ENCODE measurements at regions not wholly inside any gene's neighbourhood (a gene's known extent, or its start where the extent isn't known, plus 50 kb on each side); places are given as distances from the start of the nearest gene placed in this dataset.

DNA sequence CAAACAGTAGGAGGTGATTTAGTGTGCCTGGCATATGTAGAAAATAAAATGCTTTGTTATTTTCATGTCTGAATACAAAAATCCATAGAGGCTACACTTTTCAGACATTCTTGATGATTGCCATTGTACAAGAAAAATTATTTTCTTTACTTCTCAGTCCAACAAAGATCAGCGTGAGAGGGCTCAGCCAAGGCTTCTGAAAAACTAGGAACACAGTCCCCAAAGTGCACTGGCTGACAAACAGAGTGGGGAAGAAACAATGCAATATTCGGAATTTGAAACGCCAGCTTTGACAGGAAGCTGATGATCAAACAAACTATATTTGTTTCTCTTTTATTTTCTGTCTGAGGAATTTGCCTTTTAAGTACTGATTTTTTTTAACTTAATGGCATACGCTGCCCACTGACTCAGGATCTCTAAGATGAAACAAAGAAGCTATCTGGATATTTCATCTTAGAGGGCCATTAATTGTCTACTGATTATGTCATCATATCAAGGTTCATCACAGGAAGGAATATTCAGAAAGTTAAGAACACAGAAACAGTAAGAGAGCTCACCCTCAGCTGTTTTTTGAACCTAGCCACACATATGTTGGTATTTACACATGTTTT is 197.0 kb upstream of the INHBA start:
- no peaks in the 10 kb centered on the region for H3K4me1 Mint-ChIP-seq

DNA sequence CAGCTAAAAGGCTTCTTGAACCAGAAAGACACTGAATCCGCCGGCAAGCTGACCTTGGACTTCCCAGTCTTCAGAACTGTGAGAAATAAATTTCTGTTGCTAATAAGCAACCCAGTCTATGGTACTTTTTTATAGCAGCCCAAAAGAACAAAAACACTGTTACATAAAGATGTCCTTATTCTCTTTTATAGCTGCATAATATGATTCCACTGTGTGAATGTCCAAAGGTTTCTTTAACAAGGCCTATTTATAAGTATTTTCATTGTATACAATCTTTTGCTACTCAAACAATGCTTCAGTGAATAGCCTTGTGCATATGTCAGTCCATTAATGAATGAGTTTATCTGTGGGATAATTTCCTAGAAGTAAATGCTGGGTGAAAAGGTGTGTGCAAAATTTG is 190.8 kb upstream of the INHBA start:
- H4K20me1 ChIP-seq (ENCODE audit: low read depth) = no peaks in the 10 kb centered on the region
- no peaks in the 10 kb centered on the region for H3K9me3 ChIP-seq (ENCODE audit: low read depth)
- H3K4me3 ChIP-seq = no peak overlapping the region
- H3K4me3 Mint-ChIP-seq = no peak overlapping the region
- no peak for DNase-seq (ENCODE audit: low spot score)
- no peaks in the 10 kb centered on the region for H3K4me1 ChIP-seq
- H3K27ac Mint-ChIP-seq = no peak overlapping the region
- H3K9ac ChIP-seq = no peak overlapping the region
- no peak for TF ChIP-seq EZH2phosphoT487 (IDR thresholded peaks at IDR 0.05)
- TF ChIP-seq, protein P1, sequence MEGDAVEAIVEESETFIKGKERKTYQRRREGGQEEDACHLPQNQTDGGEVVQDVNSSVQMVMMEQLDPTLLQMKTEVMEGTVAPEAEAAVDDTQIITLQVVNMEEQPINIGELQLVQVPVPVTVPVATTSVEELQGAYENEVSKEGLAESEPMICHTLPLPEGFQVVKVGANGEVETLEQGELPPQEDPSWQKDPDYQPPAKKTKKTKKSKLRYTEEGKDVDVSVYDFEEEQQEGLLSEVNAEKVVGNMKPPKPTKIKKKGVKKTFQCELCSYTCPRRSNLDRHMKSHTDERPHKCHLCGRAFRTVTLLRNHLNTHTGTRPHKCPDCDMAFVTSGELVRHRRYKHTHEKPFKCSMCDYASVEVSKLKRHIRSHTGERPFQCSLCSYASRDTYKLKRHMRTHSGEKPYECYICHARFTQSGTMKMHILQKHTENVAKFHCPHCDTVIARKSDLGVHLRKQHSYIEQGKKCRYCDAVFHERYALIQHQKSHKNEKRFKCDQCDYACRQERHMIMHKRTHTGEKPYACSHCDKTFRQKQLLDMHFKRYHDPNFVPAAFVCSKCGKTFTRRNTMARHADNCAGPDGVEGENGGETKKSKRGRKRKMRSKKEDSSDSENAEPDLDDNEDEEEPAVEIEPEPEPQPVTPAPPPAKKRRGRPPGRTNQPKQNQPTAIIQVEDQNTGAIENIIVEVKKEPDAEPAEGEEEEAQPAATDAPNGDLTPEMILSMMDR (IDR thresholded peaks at IDR 0.05) = no peak
- TF ChIP-seq EZH2 (IDR thresholded peaks at IDR 0.05) = no peak
- H3K36me3 Mint-ChIP-seq = no peaks in the 10 kb centered on the region
- peaks cover 6% of the 10 kb centered on the region for H3K4me1 Mint-ChIP-seq
- no peaks in the 10 kb centered on the region for H3K27me3 ChIP-seq
- H3K9me3 Mint-ChIP-seq = peaks cover 1% of the 10 kb centered on the region
- H3K79me2 ChIP-seq (ENCODE audit: low read depth) = no peaks in the 10 kb centered on the region
- no peak overlapping the region for H3K4me2 ChIP-seq
- H3K27ac ChIP-seq = no peak overlapping the region
- no peaks in the 10 kb centered on the region for H3K27me3 Mint-ChIP-seq (ENCODE audit: insufficient read depth, low read depth)
- H2AFZ ChIP-seq (replicated peaks) = no peak overlapping the region
- no peaks in the 10 kb centered on the region for H3K36me3 ChIP-seq
- no peaks in the 10 kb centered on the region for H3F3A ChIP-seq (ENCODE audit: low read depth)

More for the DNA sequence above, 197.0 kb upstream of the INHBA start:
- Histone ChIP-seq H3K4me3 (no peak overlapping the region), H3F3A (ENCODE audit: low read depth) (no peaks in the 10 kb centered on the region), H3K79me2 (ENCODE audit: low read depth) (no peaks in the 10 kb centered on the region), H3K27ac (no peak overlapping the region), H3K9me3 (ENCODE audit: low read depth) (no peaks in the 10 kb centered on the region), H3K4me1 (no peaks in the 10 kb centered on the region), H2AFZ (replicated peaks) (peak overlapping the region; percentile 44), H3K9ac (no peak overlapping the region), H3K27me3 (no peaks in the 10 kb centered on the region), H3K36me3 (no peaks in the 10 kb centered on the region), H3K4me2 (no peak overlapping the region), H4K20me1 (ENCODE audit: low read depth) (no peaks in the 10 kb centered on the region)
- H3K9me3 Mint-ChIP-seq = peaks cover 3% of the 10 kb centered on the region
- TF ChIP-seq, protein P1 (IDR thresholded peaks at IDR 0.05) = no peak
- H3K4me3 Mint-ChIP-seq = no peak overlapping the region
- H3K27me3 Mint-ChIP-seq (ENCODE audit: insufficient read depth, low read depth) = no peaks in the 10 kb centered on the region
- DNase-seq (ENCODE audit: low spot score) = no peak
- no peak overlapping the region for H3K27ac Mint-ChIP-seq
- H3K36me3 Mint-ChIP-seq = no peaks in the 10 kb centered on the region

DNA sequence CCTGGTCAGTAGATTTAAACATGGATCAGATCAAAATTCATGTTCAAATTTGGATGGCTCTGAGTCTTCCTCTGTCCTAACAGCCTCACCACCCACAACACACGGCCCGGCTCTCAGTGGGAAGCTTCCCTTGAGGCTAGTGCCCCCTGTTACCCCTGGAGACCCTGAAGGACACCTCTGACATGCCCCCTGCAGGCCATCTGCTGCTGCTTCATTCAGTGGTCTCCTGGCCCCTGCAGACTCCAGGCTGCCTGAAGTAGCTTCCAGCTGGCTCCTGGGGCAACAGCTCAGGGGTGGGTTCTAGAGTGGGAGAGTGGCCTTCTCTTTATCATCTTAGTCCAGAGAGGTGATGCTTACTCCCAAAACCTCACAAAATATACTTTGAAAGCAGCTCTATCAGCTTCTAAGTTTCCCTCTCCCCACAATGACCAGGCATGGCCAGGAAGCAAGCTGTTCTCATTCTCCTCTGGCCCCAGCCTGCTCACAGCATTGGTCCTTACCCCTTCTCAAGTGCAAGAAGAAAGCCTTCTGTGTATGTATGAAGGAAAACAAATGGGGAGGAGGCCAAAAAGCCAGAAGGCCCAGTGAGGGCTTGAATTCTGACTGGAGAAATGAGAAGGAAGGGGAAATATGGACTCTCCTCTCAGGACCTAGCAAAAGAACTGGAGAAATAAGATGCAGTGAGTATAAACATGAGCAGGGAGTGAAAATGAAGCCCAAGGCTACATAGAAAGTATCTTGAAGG is 189.6 kb upstream of the INHBA start:
- no peaks in the 10 kb centered on the region for H3K79me2 ChIP-seq (ENCODE audit: low read depth)
- H3K4me1 ChIP-seq = no peaks in the 10 kb centered on the region
- TF ChIP-seq EZH2 (IDR thresholded peaks at IDR 0.05) (no peak), EZH2phosphoT487 (IDR thresholded peaks at IDR 0.05) (no peak)
- TF ChIP-seq, protein P1 (IDR thresholded peaks at IDR 0.05) = peak; percentile 43
- peak; percentile 28 for DNase-seq (ENCODE audit: low spot score)
- H3K4me3 ChIP-seq = no peak overlapping the region
- H3K36me3 ChIP-seq = no peaks in the 10 kb centered on the region
- Mint-ChIP-seq H3K9me3 (peaks cover 1% of the 10 kb centered on the region), H3K27ac (no peak overlapping the region), H3K4me3 (no peak overlapping the region), H3K4me1 (peaks cover 7% of the 10 kb centered on the region), H3K27me3 (ENCODE audit: insufficient read depth, low read depth) (no peaks in the 10 kb centered on the region), H3K36me3 (no peaks in the 10 kb centered on the region)
- H2AFZ ChIP-seq (replicated peaks) = no peak overlapping the region
- no peak overlapping the region for H3K27ac ChIP-seq
- no peak overlapping the region for H3K9ac ChIP-seq
- no peaks in the 10 kb centered on the region for H4K20me1 ChIP-seq (ENCODE audit: low read depth)
- H3K9me3 ChIP-seq (ENCODE audit: low read depth) = no peaks in the 10 kb centered on the region
- H3F3A ChIP-seq (ENCODE audit: low read depth) = no peaks in the 10 kb centered on the region
- no peaks in the 10 kb centered on the region for H3K27me3 ChIP-seq
- H3K4me2 ChIP-seq = no peak overlapping the region

Data from neural progenitor cell (in vitro differentiated cells).